PC-3 (cell line): ENCODE measurements at regions not wholly inside any gene's neighbourhood (a gene's known extent, or its start where the extent isn't known, plus 50 kb on each side); places are given as distances from the start of the nearest gene placed in this dataset.

Experiments used
- CTCF ChIP-seq: fragments of 300-600 bp; sonication (generic); conservative IDR thresholded peaks from 2 replicates; pipeline ENCODE4 v1.5.1; 2017; ENCODE audit warnings: antibody characterized with exemption, low read depth, mild to moderate bottlenecking, low read length
- EZH2 ChIP-seq: fragments of 300-600 bp; sonication (generic); IDR thresholded peaks from one replicate; pipeline ENCODE4 v1.6.1; 2017; ENCODE audit warnings: antibody characterized with exemption, mild to moderate bottlenecking, low read length; ENCODE audit not compliant: unreplicated experiment
- EZH2phosphoT487 ChIP-seq: fragments of 300-600 bp; sonication (generic); IDR thresholded peaks from 2 replicates; pipeline ENCODE4 v1.6.1; 2018; ENCODE audit warnings: mild to moderate bottlenecking, antibody characterized with exemption, low read length, borderline replicate concordance

- TF ChIP-seq CTCF (no peak), EZH2 (no peak), EZH2phosphoT487 (no peak)
Observed at GRCh38 chr18:78812067-78812466, 167.6 kb upstream of the SALL3 start.
